ENCODE measurements at regions not wholly inside any gene's neighbourhood (a gene's known extent, or its start where the extent isn't known, plus 50 kb on each side); places are given as distances from the start of the nearest gene placed in this dataset.

DNA sequence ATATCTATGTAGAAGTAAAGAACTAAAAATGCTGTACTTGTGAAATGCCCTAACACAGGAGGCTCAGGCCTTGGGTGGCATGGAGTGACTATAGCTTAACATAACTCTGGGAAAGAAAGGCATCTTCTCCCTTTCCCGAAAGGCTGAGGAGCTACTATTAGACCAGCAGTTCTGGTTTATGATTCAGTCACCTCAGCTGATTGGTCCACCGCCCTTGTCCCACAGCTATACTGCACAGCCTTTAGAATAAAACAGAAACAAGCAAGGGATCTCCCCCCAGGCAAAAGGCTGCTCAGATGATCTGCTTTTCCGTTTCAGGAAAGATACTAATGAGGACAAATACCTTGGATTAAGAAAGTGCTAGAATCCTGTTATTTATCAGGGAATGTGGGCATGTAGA lies 171.3 kb downstream of the SNCA start:
- no peak for DNase-seq

DNA sequence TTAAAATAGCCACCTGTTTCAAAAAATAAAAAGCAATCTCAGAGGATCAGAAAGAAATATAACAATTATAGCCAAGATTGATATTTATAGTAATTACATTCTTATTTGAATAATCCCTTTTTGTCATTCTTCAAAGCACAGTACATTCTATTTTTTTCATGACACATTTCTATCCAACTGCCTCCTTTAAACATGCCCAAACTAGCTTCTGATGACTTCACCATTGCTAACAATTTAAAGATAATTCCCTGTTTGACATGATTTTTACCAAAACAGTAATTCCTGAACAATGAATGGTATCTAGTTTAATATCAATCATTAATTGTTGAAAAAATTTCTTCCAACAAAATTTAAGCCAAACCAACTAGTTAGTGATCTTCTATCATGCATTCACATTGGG lies 172.4 kb downstream of the SNCA start:
- DNase-seq = no peak

DNA sequence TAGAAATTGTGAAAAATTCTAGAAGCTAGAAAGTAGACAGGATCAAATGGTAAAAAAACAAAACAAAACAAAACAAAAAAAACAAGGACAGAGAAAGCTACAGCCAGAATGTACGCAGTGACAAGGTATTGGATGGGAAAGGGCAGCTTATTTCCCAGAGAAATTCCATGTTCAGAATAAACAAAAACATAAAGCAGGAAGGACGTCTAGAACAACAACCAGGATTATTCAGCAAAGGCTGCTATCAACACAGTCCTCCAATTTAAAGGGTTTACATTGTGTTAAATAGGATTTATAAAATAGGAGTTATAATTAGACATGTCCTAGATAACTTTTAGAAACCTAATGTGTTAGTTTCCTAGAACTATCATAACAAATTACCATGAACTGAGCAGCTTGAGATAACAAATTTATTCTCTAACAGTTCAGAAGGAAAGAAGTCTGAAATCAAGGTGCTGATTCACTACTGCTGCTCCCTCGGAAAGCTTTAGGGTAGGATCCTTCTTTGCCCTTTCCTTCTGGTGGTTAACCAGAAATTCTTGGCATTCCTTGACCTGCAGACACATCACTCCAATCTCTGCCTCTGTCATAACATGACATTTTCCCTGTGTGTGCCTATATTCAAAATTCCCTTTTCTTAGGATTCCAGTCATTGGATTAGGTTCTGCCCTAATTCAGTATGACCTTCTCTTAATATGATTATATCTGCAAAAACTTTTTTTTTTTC lies 175.6 kb downstream of the SNCA start:
- no peak for DNase-seq

DNA sequence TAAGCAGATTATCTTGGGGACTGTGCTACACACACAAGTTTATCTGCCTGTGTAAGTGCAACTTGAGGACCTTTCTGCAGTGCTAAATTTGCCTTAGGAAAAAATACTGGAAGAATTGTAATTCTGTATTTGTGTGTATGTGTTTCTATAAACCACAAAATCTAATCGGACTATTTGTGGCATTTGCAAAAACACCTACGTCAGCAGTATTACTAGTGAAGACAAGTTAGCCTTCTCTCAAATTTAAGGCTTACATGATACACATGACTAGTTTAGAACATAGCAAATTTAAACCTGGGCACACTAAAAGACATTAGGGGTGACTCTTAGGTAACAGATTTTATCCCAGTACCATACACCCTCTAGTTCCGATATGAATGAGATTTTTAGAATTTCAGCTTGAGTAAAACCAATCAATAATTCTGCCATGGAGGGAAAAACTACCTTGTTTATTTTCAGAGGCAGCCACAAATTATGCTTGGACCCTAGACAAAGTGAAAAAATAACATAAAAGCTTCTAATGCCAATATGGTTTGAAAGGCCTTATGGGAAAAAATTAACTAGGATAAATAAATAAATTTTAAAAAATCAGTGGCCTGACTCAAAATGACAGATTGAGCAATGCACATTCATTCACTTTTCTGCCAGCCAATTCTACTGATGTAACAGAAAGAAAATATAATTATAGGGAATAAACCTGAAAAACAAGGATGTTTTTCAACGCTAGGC lies 176.4 kb downstream of the SNCA start:
- no peak for DNase-seq

DNA sequence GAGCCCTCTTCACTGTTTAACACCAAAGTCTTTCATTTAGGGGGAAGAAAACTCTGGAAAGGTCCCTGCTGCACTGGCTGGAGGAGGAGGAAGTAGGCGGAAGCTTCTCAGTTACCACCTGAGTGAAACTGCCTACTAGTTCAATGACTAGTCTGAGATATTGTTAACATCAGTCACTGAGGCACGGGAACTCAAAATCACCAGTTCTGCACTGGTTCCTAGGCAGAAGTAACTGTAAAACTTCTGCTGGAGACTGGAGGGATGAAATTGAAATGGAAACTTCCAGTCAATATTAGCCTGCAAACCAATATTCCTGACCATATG lies 178.3 kb downstream of the SNCA start:
- no peak for DNase-seq

DNA sequence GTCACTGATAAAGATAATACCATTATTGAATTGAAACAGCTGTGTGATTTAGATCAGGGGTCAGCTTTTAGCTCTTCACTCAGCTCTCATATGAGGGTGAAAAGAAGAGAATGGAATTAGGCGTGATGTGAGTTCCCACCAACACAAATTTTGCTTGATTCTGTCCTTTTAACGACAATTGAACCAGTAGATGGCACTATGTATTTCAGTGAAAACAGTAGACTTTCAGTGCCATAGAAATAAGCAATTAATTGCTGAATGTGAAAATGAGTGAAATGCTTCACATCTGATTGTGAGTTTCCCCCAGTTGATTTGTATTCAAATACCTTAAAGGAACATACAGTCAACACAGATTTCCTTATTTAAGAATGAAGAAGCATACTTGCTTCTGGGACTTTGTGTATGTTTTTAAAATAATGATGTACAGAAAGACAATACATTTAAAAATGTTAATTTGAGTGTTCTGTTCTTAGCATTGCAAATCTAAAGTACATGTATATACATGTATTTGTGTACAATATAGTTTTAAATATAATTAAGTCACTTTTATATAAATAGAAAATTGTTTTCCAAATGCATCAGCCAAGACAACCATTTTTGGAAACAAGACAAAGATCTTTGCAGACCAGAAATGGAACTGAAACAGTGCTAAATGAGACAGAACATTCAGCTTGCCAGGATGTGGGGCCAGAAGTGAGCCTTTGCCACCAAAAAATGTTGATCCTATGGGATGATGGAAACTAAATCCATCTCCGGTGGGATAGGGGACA lies 178.8 kb downstream of the SNCA start:
- no peak for DNase-seq

DNA sequence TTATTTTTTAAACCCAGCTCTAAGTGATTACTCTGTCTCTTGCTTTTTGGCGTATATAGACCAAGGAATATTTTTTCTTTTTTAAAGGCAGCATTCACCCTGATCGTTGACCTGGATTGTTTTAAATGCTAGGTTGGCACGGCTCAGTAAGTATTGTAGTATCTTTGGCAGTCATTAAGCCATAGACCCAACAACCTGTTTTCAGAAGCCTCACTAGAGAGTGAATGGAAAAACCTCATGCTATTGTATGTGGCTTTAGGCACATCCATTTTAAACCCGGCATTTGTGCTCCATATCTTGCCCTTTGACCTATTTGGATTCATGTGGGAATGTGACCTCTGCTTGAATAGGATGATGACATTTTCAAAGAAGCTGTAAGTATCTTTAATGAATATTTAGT lies 183.9 kb downstream of the SNCA start:
- no peak for DNase-seq

DNA sequence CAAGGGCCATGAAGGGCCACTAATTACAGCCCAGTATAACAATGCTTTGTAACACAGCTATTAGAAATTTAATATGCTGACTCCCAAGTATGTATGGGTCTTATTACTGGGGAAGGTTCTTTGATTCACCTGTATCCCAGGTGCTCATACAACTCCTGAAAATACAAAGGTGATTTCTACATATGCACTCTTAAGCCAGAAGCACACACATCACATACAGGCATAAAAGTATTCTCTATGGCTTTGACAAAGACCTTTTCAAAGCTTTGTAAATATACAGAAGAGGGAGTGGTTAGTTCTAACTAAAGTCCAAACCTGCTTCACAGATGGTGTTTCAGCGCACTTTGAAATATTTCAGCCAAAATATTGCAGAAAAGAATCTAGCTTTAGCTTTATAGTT lies 191.5 kb downstream of the SNCA start:
- DNase-seq = no peak

DNA sequence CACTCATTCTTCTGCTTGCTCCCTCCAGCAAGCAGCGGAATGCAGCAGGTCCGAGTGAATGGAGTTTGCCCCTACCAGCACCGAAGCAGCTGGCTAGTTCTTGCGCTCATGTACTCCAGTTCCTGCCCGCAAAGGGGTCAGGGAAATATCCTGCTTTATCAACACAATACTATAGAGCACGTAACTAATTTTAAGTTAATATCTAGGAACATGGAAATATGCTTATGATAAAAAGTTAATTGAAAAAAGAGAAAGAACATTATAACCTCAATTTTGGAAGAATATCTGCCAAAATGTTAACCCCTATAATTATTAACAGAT lies 195.6 kb downstream of the SNCA start:
- no peak for DNase-seq

DNA sequence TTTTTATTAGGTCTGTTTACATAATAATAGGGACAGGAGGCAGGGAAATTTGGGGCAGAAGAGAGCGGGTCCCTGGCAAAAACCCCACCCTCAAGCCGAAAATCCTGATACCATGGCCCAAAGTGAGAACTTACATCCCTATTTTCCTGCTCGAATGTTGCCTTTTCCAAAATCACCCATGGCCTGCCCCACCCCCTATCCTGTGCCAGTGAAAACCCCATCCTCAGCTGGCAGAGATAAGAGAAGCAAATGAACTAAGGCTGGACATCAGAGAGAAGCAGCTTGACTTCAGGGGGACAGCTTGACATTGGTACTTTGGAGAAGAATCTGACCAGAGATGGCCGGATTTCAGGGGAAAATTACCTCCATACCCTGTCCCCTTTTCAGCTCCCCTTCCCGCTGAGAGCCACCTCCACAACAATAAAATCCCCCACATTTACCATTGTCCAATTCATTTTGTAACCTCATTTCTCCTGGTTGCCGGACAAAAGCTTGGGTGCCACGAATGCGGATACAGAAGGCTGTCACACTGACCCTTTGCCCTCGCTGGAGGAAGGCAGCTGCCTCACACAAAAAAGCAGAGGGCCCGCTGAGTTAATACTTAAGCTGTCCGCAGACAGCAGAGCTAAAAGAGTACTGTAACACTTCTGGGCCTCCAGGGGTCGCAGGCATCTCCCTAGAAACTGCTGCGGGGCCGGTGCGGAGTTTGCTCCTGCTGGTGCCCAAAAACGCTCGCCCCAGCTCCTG lies 196.2 kb downstream of the SNCA start:
- DNase-seq = no peak

DNA sequence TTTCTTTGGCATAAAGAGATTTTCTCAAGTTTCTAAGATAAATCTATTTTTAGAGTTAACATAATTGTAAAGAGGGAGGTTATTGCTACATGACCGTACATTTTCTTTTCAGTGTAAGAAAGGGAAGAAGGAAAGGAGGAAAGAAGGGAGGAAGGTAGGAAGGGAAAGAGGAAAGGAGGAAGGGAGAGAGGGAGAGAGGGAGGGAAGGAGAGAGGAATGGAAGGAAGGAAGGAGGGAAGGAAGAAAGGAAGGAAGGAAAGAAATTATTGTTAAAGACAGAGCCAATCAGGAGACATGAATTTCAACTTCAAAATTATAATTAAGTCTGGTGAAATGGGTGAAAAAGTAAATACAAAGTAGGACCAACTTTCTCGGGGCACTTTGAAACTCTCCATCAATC lies 197.6 kb downstream of the SNCA start:
- DNase-seq = no peak

DNA sequence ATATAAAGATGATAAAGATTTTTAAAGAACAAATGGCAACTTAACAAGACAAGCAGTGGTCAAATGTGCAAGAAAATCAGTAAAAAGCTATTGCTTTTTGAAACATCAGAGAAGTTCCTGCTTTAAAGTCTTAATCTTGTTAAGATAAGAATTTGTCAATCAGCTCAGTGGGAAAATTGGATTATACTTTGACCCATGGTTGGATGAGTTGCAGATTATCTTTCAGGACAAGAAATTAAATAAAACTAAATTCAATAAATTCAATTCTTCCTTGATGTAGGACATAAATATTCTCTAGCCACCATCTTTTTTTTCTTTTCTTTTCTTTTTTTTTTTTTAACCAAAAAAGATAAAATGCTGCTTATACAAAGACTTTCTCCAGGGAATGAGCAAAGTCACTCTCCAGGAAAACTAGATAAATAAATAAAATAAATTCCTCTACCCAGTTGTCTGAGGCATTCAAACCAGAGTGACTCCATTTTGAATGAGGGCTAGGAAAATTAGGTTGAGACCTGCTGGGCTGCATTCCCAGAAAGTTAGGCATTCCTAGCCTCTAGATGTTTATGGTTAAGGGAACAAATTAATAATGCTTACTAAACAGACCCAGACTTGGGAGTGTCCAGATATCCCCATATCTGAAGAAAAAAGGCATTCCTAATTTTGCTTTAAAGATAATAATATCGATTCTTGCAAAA lies 211.2 kb downstream of the SNCA start:
- no peak for DNase-seq

DNA sequence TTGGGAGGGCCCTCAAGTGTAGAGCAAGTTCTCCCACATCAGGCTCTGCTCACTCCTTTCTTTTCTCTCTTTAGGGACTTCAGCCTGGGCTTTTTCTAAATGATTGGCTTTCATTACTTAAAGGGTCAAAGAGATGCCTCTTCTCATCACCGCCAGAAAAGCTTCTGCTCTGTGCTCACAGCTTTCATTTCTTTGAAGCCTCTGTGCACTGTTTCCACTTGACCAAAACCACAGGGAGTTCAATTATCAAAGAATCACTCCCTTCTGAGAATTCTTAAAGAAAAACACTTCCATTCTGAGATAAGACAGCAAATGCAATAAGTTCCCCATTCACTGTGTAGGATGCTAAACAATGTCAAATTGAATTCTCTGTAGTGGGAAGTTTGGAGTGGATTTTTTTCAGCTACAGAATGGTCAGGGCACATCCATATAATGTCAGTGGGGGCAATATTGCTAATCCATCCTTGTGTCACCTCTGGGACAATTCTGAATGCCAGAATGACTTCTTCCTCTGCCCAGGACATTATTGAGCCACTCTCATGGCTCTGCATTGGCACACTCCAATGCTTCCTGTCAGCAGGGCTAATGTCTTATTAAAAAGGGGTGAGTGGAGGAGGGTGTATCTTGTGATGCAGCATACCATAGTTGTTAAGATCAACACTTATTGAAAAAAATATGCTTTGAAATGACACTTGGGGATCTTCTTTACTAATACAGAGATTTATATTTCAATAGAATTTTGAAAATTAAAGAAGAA lies 217.6 kb downstream of the SNCA start:
- DNase-seq = no peak

DNA sequence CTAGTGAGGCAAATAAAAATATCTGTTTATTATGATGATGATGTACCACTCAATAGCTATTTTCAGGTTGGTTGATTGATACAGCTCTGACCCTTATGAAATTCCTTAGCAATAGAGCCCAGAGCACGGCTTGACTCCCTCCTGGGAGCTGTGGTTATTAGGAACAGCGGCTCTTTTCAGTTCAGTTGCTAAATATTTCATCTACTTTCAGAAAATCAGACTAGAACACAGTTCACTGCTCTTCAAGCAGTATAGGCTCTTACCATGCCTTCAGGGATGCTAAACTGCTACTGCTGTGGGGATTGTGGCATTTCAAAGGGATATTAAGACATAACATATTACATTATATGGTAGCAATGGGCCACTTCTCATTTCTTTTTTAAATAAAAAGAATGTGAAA lies 218.8 kb downstream of the SNCA start:
- no peak for DNase-seq

DNA sequence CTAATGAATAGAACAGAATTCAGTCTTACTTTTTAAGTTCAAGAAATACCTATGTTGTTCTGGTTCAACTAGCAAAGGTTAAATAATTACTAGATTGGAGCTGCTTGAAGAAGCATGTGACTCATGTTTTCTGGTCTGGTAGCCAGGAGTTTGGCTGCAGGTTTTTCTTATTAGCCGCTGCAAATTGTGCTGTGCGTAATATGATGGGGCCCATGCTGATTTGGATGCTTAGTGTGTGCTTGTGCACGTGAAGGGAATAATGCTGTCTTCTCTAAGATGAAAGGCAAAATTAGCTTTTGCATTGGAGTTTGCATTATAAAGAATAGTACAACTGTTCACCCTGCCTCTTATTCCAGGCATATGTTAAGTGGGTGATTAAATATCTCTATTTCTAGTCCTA lies 219.6 kb downstream of the SNCA start:
- DNase-seq = no peak

DNA sequence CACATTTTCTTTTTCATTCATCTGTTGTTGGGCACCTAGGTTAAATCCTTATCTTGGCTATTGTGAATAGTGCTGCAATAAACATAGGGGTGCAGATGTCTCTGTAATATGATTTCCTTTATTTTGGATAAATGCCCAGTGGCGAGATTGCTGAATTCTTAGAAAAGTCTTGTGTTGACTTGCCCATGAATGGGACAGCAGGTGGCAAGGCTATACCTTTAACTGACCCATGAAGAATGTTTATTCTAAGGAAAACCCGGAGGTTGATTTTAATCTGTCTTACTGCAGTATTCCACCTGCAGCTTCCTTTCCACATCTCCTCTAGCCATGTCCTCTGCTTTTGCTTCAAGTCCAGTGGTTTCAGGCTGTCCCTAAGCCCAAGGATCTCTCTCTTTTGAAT lies 220.6 kb downstream of the SNCA start:
- DNase-seq = no peak

DNA sequence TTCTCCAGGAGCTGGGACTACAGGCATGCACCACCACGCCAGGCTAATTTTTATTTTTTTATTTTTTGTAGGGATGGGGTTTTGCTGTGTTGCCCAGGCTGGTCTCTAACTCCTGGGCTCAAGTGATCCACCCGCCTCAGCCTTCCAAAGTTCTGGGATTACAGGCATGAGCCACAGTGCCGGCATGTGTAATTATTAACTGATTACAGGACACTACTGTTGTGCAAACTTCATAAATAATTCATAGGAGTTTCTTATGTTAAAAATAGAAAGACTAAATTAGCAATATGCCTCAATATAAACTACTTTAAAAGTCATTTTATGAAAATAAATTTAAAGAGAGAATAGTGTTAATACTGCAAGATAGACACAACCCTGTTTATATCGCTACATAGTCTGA lies 221.9 kb downstream of the SNCA start:
- no peak for DNase-seq

DNA sequence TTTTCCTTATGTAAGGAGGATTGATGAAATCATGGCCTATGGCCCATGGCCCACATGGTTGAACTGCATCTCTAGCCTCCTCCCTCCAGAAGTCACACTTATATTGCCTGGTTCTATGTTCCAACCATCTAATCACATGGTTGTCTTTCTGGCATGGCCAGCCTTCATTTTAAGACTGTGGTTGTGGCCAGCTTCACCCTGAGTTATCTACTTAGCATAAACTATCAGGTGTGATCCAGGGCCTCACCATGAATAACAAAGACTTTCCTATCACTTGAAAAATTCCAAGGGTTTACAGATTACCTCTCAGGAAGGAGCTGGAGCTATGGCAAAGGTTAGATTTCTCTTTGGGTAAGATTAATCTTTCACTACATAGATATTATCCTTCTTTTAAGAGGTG lies 222.8 kb downstream of the SNCA start:
- no peak for DNase-seq

DNA sequence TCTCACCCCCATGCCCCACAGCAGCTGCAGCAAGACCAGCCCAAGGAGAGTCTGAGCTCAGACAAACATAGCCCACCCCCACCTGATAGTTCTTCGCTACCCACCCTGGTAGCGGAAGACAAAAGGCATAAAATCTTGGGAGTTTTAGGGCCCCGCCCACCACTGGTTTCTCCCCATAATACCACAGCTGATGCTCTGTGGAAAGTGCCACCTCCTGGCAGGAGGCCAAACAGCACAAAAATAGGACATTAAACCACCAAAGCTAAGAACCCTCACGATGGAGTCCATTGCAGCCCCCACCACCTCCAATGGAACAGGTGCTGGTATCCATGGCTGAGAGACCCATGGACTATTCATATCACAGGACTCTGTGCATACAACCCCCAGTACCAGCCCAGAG lies 226.7 kb downstream of the SNCA start:
- no peak for DNase-seq

DNA sequence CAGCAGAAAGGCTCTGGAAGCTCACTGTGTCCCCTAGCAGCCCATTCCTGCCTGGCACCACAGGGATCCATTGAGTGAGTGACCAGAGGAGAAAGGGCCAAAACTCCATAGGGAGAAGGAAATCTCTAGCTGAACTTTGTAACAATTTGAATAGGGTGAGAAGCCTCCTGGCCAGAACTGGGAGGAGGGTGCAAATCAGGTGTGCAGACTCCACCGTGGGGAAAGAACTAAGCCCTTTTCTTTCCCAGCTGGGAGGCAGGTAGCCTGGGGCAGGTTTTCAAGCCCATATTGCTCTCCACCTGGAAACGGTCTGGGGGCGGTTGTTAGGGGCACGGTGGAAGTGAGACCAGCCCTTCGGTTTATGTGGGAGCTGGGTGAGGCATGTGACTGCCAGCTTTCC lies 227.2 kb downstream of the SNCA start:
- DNase-seq = no peak

DNA sequence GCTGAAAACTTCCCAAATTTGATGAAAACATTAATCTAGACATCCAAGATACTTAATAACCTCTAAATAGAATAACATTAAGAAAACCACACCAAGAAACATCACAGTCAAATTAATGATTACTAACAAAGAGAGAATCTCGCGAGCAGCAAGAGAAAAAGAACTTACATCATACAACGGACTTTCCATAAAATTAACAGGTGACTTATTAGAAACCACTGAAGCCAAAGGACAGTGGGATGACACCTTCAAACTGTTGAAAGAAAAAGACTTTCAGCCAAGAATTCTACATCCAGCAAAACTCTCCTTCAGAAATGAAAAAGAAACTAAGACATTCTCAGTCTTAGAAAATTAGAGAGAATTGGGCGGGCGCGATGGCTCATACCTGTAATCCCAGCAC lies 232.0 kb downstream of the SNCA start:
- no peak for DNase-seq

DNA sequence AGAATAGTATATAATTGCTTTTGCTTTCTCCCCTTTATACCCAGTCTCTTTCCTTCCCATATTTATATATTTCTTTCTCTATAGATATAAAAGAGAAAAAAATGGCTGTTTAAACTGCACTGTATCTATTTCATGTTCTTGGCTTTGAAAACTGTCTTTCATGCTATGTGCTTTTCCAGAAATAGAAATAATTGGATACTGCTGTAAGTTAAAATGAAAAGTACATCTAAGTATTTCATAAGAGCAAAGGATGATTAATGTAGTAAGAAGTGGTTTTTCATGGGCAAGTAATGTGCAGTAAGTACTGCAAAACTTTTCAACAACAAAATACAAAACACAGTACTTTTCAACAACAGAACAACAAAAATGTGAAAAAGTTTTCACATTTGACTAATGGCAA lies 237.9 kb downstream of the SNCA start:
- DNase-seq = no peak
